HG03460 (cell line): ENCODE measurements at regions not wholly inside any gene's neighbourhood (a gene's known extent, or its start where the extent isn't known, plus 50 kb on each side); places are given as distances from the start of the nearest gene placed in this dataset.
"Not testable (repeated sequence)": the region's sequence is repeated elsewhere in the genome, so short reads cannot be mapped to it uniquely, and the experiment has no call there.

Experiments
- ATAC-seq: cut with Tn5 transposase; IDR thresholded peaks from one replicate; pipeline ENCODE4 v1.9.1; 2021; ENCODE audit not compliant: unreplicated experiment

DNA sequence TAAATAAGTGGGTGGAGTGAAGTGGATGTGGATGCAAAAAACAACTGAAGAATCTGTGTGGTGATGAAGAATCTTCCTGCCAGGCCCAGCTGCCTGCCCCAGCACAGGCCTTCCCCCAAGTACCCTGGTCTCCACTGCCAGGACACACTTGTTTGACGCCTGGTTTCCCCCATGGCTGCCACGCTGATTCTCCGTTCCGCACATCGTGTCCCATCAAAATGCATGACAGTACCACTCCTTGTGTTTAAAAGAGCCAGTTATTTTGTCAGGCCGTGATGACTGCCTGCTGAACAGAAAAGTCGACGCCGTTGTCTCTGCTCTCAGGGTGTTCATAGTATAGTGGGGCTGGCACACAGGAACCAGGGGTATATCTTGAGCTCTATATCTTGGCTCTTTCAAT lies 50.3 kb upstream of the KYNU start:
- ATAC-seq = no peak

DNA sequence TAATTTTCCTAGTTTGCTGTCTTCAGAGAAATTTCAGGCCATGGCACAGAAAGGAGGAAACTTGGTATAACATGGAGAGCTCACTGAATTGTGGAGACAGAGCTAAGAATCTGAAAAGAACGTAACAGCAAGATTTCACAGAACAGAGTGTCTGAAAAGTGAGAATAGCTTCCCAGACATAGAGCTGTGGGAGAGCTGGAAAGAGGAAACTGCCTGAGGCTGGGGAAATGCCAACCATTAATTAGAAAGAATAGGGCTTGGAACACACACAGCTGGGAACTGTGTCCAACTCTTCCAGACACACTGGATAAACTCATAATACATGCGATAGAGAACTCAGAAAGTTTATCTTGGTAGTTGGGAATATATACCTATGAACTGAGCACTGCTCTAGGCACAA lies 51.6 kb upstream of the KYNU start:
- ATAC-seq = no peak

DNA sequence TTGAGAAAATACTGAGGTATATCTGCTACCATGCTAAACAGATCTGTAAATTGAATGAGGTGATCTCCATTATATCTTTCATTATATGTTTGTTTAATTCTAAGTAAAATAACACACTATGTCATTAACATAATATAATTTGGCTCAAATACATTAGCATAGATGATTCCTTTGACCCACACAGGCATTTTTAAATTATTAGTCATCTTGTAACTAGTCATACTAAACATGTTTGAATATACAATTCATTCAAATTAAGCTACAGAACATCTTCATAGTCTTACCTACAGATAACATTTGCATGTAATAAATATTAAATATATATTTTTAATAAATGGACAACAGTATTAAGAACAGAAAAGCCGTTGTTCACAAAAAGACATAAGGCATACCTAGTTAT lies 52.7 kb upstream of the KYNU start:
- no peak for ATAC-seq

DNA sequence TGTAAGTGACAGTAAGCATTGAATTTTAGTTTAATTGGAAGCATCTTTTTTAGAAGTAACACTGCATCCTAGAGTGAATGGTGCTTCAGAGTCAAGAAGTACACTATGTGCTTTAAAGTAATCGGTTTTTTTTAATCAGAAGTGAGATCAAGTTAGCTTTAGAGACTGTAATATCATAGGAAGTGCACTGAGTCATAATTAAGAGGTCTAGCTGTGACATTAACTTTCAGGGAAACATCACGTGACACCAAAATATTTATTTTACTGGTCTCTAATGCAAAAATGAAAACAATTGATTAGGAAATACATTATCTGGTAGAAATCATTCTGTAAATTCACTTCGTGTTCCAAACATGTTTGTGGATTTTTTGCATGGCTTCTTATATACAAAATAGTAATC lies 55.3 kb upstream of the KYNU start:
- no peak for ATAC-seq

DNA sequence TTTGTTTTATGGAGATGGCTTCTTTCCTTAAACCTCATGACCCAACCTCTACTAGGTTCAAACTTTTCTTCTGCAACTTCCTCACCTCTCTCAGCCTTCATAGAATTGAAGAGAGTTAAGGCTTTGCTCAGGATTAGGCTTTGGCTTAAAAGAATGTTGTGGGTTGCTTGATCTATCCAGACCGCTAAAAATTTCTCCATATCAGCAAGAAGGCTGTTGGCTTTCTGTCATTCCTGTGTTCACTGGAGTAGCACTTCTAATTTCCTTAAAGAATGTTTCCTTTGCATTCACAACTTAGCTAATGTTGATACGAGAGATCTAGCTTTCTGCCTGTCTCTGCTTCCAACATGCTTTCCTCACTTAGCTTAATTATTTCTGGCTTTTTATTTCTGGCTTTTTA lies 58.1 kb upstream of the KYNU start:
- ATAC-seq = no peak

DNA sequence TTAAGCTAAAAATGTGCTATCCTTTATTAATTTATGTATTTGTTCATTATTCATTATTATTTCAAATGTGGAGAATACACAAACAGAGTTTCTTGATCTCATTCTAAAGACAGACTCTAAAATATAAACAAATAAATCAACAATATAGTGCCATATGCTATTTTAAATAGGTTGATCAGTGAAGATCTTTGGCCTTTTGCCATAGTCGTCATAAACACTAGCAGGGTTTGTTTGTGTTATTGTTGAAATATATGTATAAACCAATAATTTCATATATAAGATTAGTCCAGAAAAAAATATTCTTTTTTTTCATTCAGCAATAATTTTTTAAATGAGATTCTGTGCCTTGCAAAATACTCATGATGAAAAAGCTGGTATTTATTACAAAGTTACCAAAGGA lies 62.1 kb upstream of the KYNU start:
- ATAC-seq = no peak

DNA sequence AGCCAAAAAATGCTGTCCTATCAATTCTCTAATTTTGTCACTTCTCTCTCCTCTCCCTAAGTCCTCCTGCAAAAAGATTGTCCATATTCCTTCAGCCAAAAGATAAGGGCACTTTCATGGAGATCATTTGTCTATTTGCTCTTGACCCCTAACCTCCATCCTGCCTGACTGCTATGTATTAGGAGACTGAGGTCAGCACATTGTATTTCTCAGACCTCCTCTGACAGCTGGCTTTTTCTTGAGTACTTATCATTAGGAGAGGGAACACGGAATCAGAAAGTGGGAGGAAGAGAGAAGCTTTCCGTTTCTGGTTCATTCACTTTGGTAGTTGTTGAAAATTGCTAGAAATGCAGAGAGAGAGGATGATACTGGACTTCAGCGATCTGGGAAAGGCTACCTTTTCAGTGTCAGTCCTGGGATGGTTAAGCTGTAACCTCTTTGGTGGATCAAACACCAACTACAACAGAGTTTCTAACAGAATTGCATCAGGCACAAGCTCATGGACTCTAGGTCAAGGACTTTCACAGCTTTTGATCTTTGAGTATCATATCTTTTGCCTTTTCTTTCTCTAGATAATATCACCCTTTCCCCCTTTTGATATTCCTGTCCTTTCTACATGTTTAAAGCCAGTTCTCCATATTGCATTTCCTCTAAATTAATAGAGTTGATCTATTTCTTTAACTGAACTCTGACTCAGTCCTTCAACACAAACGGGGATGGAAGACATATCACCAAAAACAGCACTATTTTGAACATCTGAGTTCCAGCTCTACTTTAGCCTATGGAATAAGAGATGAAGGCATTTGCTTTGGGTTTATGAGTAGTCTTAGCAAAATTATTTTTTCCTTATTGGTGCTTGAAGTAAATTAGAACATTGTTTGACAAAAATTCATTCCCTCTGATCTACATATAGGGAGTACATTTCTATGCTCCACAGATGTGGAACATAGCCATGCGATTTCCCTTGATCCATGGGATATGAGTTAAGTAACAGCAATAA lies 63.3 kb upstream of the KYNU start:
- ATAC-seq = no peak

DNA sequence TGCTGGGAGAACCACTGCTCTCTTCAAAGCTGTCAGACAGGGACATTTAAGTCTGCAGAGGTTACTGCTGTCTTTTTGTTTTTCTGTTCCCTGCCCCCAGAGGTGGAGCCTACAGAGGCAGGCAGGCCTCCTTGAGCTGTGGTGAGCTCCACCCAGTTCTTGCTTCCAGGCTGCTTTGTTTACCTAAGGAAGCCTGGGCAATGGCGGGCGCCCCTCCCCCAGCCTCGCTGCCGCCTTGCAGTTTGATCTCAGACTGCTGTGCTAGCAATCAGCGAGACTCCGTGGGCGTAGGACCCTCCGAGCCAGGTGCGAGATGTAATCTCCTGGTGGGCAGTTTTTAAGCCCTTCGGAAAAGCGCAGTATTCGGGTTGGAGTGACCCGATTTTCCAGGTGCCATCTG lies 65.8 kb upstream of the KYNU start:
- ATAC-seq = not testable (repeated sequence)

DNA sequence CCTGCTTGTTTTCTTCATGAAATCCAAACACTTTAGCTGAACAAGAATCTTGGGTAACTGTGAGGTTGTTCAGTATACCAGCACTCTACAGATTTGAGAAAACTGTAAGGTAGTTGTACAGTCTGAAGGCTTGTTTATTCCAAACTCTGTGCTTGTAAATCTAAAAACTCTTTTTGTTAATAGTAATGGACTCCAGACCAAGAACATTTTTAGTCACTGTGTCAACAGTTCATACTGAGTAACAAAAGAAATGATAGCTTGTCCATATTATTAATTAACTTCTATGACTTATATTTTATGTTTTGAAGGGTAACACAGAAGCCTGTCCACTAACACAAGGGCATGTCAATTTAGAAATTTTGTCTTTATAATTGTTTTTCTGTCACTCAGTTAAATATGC lies 72.2 kb upstream of the KYNU start:
- ATAC-seq = no peak

DNA sequence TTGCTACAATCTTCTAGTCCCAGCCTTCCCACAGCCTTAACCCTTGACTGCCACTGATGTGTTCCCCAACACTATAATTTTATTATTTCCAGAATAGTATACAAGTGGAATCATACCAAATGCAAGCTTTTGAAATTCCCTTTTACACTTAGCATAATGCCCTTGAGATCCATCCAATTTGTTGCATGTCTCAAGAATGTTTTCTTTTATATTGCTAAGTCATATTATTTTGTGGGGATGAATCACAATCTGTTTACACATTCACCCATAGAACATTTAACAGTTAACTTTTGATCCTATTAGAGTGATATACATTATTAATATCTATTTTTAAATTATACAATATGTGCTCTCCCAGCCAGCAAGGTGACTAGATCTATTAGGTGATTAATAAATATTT lies 74.3 kb upstream of the KYNU start:
- ATAC-seq = no peak

DNA sequence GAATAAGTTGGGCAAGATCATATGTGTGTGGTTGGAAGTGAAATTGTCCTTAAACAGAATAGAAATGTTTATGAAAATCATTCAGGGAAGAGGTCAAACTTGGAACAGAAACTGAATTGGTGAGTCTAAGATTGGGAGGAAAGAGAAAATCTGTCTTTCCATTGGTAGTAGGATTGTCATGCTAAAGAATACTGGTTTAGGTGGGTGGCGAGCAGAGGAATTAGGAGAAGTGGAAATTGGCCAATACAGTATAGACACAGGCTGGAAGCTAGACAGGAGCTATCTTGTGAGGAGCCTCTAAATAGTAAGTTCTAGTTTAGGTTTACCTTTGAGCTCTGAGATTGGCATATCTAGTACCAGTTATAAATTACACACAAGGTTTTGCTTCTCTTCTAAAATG lies 80.9 kb upstream of the KYNU start:
- no peak for ATAC-seq

DNA sequence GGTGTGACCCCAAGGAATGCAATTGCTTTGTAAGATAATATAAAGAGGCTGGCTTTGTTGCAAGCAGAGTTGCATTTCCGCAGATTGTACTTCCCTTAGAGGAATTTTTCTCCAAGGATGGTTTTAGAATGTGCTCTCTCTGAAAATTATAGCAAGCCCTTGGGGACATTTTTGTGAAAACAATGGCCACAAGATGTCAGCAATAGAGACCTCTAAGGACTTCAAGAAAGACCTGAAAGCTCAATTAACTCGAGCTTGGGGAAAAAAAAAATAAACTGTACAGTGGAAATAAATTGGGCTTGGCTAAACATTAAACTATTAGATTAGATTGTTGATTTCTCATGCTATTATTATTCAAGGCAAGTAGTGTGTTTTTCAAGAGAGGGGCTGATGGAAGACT lies 81.3 kb upstream of the KYNU start:
- ATAC-seq = no peak

DNA sequence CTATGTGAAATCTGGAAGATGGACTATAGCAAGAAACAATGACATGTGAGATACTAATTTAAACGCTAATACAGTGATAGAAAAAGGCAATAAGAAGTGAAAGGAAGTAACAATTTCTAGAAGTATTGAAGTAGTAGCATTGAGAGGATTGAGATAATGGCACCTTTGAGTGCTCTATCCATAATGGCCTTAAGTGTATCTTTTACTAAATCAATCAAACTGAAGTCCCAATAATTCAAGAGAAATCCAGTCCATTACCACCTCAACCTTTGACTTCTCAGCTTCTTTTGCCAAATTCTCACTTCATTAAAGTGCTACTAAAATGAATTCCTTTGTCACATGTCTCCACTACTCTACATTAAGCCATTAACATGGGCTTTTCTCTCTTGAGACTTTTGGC lies 82.6 kb upstream of the KYNU start:
- no peak for ATAC-seq

DNA sequence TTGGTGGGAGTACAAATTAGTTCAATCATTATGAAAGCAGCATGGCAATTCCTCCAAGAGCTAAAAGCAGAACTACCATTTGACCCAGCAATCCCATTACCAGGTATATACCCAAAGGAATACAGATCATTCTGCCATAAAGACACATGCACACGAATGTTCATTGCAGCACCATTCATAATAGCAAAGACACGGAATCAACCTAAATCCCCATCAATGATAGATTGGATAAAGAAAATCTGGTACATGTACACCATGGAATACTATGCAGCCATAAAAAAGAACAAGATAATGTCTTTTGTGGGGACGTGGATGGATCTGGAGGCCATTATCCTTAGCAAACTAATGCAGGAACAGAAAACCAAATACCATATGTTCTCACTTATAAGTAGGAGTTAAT lies 85.1 kb upstream of the KYNU start:
- not testable (repeated sequence) for ATAC-seq

DNA sequence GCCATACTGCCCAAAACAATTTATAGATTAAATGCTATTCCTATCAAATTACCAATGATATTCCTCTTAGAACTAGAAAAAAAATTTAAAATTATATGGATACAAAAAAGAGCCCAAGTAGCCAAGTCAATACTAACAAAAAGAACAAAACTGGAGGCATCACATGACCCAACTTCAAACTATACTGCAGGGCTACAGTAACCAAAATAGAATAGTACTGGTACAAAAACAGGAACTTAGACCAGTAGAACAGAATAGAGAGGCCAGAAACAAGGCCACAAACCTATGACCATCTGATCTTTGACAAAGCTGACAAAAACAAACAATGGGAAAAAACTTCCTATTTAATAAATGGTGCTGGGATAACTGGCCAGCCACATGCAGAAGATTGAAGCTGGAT lies 86.1 kb upstream of the KYNU start:
- ATAC-seq = no peak

DNA sequence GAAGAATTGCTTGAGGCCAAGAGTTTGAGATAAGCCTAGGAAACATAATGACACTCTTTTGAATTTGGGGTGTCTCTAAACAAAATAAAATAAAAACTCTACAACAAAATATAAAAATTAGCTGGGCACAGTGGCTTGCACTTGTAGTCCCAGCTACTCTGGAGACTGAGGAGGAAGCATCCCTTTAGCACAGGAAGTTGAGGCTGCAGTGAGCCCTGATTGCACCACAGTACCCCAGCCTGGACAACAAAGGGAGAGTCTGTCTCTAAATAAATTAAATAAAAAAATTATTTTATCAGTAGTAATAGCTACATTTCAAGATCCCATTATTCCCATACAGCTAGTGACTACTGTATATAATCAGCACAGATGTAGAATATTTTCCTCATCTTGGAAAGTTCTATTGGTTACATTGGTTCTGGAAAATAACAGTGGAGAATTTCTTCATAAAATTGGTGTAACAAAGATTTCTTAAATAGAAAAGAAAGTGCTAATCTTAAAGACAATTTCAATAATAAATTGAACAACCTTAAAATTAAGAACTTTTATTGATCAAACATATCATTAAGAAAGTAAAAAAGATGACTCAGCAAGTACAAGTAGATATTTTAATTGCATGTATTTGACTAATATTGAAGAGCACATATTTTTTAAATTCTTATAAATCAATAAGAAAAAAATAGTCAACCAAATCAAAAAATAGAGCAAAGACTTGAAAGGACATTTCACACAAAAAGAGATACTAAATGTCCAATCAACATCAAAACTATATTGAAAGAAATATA lies 90.4 kb upstream of the KYNU start:
- no peak for ATAC-seq

DNA sequence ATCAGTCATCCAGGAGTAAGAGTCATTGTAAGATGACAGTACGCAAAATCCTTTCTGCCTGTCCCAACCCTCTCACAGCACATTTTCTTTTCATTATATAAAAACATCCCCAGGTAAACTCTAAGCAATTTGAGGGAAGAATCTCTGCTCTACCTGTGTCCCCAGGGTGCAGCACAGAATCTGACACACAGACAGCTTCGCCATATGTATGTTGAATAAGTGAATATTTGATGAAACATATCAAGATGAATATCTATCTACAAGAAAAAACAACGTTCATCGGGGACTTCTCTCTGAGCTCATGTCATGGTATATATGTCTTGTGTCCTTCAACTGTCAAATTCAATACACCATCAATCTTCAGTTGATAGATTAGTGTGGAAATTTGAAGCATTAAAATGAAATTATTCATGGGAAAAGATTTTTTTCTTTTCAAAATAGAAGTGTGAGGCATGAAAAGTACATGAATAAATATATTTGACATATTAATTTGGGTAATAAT lies 94.5 kb upstream of the KYNU start:
- no peak for ATAC-seq

DNA sequence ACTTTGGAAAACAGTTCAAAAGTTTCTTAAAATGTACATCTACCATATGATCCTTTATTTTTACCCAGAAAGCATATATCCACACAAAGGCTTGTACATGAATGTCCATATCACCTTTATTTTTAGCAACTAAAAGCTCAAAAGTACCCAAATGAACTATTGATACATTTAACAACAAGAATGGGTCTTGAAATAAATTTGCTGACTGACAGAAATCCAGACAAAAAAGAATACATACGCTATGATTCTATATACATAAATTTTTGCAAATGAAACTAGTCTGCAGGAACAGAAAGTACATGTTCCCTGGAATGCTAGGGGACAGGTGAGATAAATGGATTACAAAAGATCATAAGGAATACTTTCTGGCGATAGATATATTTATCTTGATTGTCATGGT lies 96.3 kb upstream of the KYNU start:
- no peak for ATAC-seq

DNA sequence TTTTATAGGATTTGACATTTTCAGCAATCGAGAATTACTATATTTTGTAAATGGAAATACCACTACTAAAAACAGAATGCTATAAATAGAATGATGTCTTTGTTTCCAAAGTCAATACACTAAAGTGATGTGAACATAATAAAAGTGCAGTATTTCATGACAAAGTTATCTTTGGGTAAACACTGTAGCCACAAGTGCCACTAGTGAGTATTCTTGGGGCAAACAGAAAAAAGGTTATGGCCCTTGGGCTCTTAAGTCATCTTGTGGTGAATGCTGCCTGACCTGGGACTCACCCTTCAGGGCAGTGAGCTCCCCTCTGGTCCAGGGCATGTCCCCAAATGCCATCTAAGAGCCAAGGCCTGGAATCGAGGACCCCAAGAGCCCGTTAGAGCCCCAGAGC lies 99.2 kb upstream of the KYNU start:
- ATAC-seq = no peak

DNA sequence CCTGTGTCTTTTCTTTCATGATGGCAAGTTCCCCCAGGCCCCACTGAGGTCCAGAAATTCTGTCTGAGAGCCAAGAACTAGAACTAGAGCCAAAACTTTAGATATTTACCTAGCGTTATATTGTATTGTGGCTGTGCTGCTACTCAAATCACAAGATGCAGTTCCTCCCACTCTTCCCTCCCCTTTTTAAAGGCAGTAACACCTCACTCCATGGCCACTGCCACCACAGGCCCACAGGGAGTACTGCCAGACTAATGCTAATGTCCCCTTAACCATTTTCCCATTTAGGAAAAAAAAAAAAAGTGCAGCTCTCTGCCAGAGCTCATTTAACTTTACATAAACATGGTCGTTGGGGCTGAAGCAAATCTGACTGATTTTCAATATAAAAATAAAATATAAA lies 99.7 kb upstream of the KYNU start:
- no peak for ATAC-seq

DNA sequence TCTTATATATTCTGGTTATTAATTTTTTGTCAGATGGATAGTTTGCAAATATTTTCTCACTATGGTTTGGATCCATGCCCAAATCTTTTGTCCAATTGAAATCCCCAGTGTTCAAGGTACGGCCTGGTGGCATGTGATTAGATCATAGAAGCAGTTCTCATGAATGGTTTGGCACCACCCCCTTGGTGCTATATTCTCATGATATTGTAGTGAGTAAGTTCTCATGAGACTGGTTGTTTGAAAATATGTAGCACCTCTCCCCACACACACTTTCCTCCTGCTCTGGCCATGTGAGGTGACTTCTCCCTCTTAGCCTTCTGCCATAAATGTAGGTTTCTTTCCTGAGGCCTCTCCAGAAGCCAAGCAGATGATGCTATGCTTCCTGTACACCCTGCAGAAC lies 107.7 kb upstream of the KYNU start:
- ATAC-seq = no peak

DNA sequence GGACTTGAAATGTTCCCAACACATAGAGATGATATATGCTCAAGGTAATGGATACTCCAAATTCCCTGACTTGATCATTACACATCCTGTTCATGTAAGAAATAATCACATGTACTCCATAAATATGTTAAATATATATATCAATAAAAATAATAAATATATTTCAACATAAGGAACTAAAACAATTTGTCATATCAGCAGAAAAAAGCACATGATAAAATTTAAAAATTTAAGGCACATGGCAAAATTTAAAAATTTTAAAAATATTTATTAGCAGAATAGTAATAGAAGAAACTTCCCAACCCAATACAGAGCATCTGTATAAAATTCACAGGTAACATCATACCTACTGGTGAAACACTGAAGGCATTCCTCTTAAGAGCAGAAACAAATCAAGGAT lies 109.6 kb upstream of the KYNU start:
- no peak for ATAC-seq
